Ramos (cell line): ENCODE measurements at regions not wholly inside any gene's neighbourhood (a gene's known extent, or its start where the extent isn't known, plus 50 kb on each side); places are given as distances from the start of the nearest gene placed in this dataset.
"Not testable (repeated sequence)": the region's sequence is repeated elsewhere in the genome, so short reads cannot be mapped to it uniquely, and the experiment has no call there.

Source experiments
- in situ Hi-C: fragments of 300-500 bp; cut with MboI; formaldehyde crosslinking; loops from one replicate; pipeline ENCODE4 v1.14.3; 2022; ENCODE audit warnings: low sequenced_read_pairs; ENCODE audit not compliant: unreplicated experiment

GRCh38 chr14:38538053-38538452, 282.2 kb upstream of the CLEC14A start:
- in situ Hi-C loops = not testable (repeated sequence)

GRCh38 chr14:38536376-38537038, 280.6 kb upstream of the CLEC14A start:
- in situ Hi-C loops = no loop called here

- in situ Hi-C loops = no loop called here
Measured at GRCh38 chr14:38528582-38528981, 272.7 kb upstream of the CLEC14A start.

- in situ Hi-C loops = no loop called here
Measured at GRCh38 chr14:38527502-38527878, 271.6 kb upstream of the CLEC14A start.

GRCh38 chr14:38526826-38527501, 271.1 kb upstream of the CLEC14A start:
- in situ Hi-C loops = no loop called here

- in situ Hi-C loops = no loop called here
Measured at GRCh38 chr14:38524636-38525509, 269.0 kb upstream of the CLEC14A start.

GRCh38 chr14:38522724-38523123, 266.8 kb upstream of the CLEC14A start:
- in situ Hi-C loops = no loop called here

- in situ Hi-C loops = no loop called here
Measured at GRCh38 chr14:38521591-38521990, 265.7 kb upstream of the CLEC14A start.

GRCh38 chr14:38517426-38517825, 261.5 kb upstream of the CLEC14A start:
- in situ Hi-C loops = no loop called here

GRCh38 chr14:38512236-38512635, 256.3 kb upstream of the CLEC14A start:
- in situ Hi-C loops = no loop called here

- in situ Hi-C loops = no loop called here
Measured at GRCh38 chr14:38507299-38507698, 251.4 kb upstream of the CLEC14A start.

- in situ Hi-C loops = no loop called here
Measured at GRCh38 chr14:38505973-38506249, 250.0 kb upstream of the CLEC14A start.

- in situ Hi-C loops = no loop called here
Measured at GRCh38 chr14:38505221-38505972, 249.5 kb upstream of the CLEC14A start.

GRCh38 chr14:38504175-38504574, 248.3 kb upstream of the CLEC14A start:
- in situ Hi-C loops = no loop called here

- in situ Hi-C loops = no loop called here
Measured at GRCh38 chr14:38502239-38502638, 246.3 kb upstream of the CLEC14A start.

- in situ Hi-C loops = no loop called here
Measured at GRCh38 chr14:38500125-38500524, 244.2 kb upstream of the CLEC14A start.

GRCh38 chr14:38496092-38496491, 240.2 kb upstream of the CLEC14A start:
- in situ Hi-C loops = no loop called here

GRCh38 chr14:38490273-38490672, 234.4 kb upstream of the CLEC14A start:
- in situ Hi-C loops = no loop called here

- in situ Hi-C loops = no loop called here
Measured at GRCh38 chr14:38485026-38485425, 229.1 kb upstream of the CLEC14A start.

GRCh38 chr14:38481952-38482678, 226.2 kb upstream of the CLEC14A start:
- in situ Hi-C loops = no loop called here
